Fibroblast of villous mesenchyme (primary cell): ENCODE measurements at regions not wholly inside any gene's neighbourhood (a gene's known extent, or its start where the extent isn't known, plus 50 kb on each side); places are given as distances from the start of the nearest gene placed in this dataset.

Experiments
- DNase-seq: peaks from one replicate; pipeline ENCODE4 v3.0.0-alpha.2; 2010; ENCODE audit warnings: low read depth
- H3K4me3 ChIP-seq: 2 replicates; pipeline ENCODE4 v1.5.1; 2011; ENCODE audit warnings: low read depth, mild to moderate bottlenecking, low read length
- TF ChIP-seq, protein P1 (sequence below): IDR thresholded peaks from 2 replicates; pipeline ENCODE4 v1.5.1; 2012; ENCODE audit warnings: low read depth, mild to moderate bottlenecking, low read length; ENCODE audit not compliant: insufficient read depth

GRCh38 chr6:15845492-15845891 lies 182.7 kb upstream of the DTNBP1 start:
- H3K4me3 ChIP-seq, result no peak overlapping the region
- TF ChIP-seq, protein P1, sequence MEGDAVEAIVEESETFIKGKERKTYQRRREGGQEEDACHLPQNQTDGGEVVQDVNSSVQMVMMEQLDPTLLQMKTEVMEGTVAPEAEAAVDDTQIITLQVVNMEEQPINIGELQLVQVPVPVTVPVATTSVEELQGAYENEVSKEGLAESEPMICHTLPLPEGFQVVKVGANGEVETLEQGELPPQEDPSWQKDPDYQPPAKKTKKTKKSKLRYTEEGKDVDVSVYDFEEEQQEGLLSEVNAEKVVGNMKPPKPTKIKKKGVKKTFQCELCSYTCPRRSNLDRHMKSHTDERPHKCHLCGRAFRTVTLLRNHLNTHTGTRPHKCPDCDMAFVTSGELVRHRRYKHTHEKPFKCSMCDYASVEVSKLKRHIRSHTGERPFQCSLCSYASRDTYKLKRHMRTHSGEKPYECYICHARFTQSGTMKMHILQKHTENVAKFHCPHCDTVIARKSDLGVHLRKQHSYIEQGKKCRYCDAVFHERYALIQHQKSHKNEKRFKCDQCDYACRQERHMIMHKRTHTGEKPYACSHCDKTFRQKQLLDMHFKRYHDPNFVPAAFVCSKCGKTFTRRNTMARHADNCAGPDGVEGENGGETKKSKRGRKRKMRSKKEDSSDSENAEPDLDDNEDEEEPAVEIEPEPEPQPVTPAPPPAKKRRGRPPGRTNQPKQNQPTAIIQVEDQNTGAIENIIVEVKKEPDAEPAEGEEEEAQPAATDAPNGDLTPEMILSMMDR, result no peak
- DNase-seq, result no peak

- H3K4me3 ChIP-seq, result no peak overlapping the region
- no peak for DNase-seq
- TF ChIP-seq, protein P1, result no peak
These were observed 180.9 kb upstream of the DTNBP1 start for GRCh38 chr6:15843764-15844163.

DNA sequence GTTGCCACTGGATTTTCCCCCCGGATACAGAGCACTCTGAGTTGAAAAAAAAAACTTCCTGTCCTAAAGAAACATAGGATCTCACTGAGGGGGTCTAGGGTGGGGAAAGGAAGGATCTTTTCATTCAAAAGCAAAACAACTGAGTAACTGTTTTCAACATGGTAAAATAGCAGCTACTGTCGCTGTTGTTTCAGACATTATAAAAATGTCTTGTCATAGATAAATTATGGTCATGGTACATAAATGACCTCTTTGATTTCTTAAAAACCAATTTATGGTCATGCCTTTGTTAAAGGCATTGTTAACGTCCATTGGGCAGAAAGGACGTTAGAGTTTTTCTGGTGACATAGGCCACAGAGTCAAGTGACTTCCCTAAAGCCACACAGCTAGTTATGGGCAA lies 180.4 kb upstream of the DTNBP1 start:
- no peak for DNase-seq
- TF ChIP-seq, protein P1, result no peak
- no peak overlapping the region for H3K4me3 ChIP-seq

DNA sequence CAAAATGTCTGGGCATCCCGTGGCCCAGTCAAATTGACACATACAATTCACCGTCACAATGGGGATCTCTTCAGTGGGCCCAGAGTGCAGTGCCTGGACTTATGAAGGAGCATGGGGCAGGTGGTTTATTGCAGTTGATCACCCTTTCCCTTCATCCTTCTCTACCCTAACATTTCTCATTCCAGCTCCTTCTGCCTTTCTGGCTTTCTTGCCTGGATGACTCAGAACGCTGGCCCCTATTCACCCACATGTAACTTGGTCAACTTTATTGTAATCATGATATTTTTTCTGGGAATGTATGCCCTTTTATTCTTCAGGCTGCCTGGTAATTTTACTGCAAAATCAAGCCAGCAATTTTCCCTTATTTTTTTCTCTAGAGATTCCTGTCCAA lies 179.9 kb upstream of the DTNBP1 start:
- no peak overlapping the region for H3K4me3 ChIP-seq
- TF ChIP-seq, protein P1, result no peak
- DNase-seq, result no peak

DNA sequence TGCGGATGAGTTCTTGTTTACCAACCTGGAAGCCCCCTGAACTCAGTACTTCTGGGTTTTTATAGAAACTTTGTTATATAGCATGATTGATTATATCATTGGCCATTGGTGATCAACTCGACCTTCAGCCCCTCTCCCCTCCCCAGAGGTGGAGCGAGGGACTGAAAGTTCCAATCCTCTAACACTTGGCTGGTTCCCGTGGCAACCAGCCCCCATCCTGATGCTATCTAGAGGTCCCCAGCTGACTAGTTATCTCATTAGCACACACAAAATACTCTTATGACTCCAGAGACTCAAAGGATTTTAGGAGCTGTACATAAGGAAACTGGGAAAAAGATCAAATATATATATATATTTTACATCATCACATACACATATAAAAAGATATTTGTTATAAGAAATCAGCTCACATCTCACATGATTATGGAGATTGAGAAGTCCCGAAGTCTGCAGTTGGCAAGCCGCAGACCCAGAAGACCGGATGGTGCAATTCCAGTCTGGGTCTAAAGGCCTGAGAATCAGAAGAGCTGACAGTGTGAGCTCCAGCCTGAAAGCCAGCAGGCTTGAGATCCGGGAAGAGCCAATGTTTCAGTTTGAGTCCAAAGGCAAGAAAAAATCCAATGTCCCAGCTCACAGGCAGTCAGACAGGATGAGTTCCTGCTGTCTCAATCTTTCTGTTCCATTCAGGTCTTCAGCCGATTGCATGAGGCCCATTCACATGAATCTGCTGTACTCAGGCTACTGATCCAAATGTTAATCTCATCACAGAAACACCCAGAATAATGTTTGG lies 179.3 kb upstream of the DTNBP1 start:
- TF ChIP-seq, protein P1, result no peak
- no peak overlapping the region for H3K4me3 ChIP-seq
- DNase-seq, result no peak

DNA sequence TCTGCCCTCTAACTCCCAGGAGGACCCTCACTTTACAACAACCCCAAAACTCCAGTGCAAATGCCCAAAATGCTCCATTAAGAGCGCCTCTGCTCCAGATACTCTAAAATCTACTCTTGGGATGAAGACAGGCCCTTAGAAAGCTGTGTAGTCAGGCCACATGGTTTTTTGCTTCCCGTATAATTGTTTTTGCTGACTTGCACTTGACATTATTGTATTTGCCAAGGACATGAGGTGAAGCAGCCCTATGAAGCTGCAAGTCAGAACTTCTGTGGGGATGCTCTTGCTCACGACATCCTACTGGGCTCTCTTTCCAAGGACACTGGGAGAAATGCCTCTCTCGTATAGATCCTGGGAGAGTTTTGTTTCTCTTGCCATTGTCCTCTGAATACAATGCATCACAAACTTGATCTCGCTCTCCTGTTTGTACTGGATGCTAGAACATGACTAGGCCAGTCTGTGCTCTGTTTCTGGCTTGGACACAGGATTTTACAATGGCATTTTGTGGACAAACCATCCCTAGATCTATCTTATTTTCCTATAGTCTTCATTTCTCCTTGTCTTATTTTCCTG lies 177.2 kb upstream of the DTNBP1 start:
- DNase-seq, result no peak
- no peak overlapping the region for H3K4me3 ChIP-seq
- TF ChIP-seq, protein P1, result no peak
